Activated CD4-positive, alpha-beta T cell treated with anti-CD3 and anti-CD28 coated beads, Interleukin-2, amount 10 ng/mL, durations not matched to agents 7 days and 5 days (primary cell): ENCODE measurements at regions not wholly inside any gene's neighbourhood (a gene's known extent, or its start where the extent isn't known, plus 50 kb on each side); places are given as distances from the start of the nearest gene placed in this dataset.

Source experiments
- CTCF ChIA-PET: fragments of 350-600 bp; sonication (Branson Sonifier 250); formaldehyde crosslinking; loops from one replicate; lab custom pipeline; 2021; ENCODE audit warnings: antibody characterized with exemption; lab: Charles Lee
- POLR2A ChIA-PET: fragments of 350-600 bp; sonication (Branson Sonifier 250); formaldehyde crosslinking; loops from one replicate; lab custom pipeline; 2021; ENCODE audit warnings: antibody characterized with exemption; lab: Charles Lee
- DNase-seq: peaks from one replicate; pipeline ENCODE4 v3.0.0-alpha.2; 2020
- H3K27ac Mint-ChIP-seq: one replicate; pipeline ENCODE4 v1.8.0; 2021; ENCODE audit warnings: mild to moderate bottlenecking, moderate library complexity, mixed read lengths
- H3K27me3 Mint-ChIP-seq: one replicate; pipeline ENCODE4 v1.8.0; 2021; ENCODE audit warnings: mixed read lengths
- H3K36me3 Mint-ChIP-seq: one replicate; pipeline ENCODE4 v1.8.0; 2021; ENCODE audit warnings: low read depth, mixed read lengths
- H3K4me1 Mint-ChIP-seq: one replicate; pipeline ENCODE4 v1.8.0; 2021; ENCODE audit warnings: mixed read lengths
- H3K4me3 Mint-ChIP-seq: one replicate; pipeline ENCODE4 v1.8.0; 2021; ENCODE audit warnings: mild to moderate bottlenecking, moderate library complexity, mixed read lengths
- H3K9me3 Mint-ChIP-seq: one replicate; pipeline ENCODE4 v1.8.0; 2021; ENCODE audit warnings: mixed read lengths

- Mint-ChIP-seq H3K4me3 (no peak overlapping the region), H3K27me3 (peaks cover 4% of the 10 kb centered on the region), H3K27ac (no peak overlapping the region), H3K4me1 (peaks cover 2% of the 10 kb centered on the region), H3K36me3 (no peaks in the 10 kb centered on the region), H3K9me3 (no peaks in the 10 kb centered on the region)
- POLR2A ChIA-PET, result no interaction called here
- CTCF ChIA-PET, result no interaction called here
- no peak for DNase-seq
Measured at GRCh38 chr20:23229989-23230388, 120.6 kb upstream of the NXT1 start.

DNA sequence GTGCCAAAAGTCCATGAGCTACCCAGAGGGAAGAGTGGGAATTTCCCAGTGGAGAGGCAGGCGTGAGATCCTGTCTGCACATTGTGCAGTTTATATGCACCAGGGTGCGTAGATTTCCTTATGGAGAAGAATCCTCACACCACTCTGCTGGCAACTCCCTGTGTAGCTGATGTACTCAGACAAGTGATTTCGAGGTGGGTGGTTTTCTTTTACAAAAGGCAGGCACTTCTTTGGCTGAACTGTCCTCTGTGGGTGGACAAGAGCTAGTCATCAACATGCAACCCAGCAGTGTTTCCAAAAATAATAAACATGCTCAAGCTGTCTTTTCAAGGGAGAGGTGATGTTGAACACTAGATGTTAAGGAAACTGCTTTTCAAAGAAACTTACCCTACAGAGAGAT lies 121.7 kb upstream of the NXT1 start:
- no peaks in the 10 kb centered on the region for H3K9me3 Mint-ChIP-seq
- no peak for DNase-seq
- ChIA-PET CTCF (interaction anchor here (0.7 kb wide), 1 partner anchor 145 kb away, joined by 3 read pairs; no protein-coding TSS in a partner anchor), POLR2A (no interaction called here)
- no peak overlapping the region for H3K27ac Mint-ChIP-seq
- no peak overlapping the region for H3K4me3 Mint-ChIP-seq
- H3K4me1 Mint-ChIP-seq, result peaks cover 2% of the 10 kb centered on the region
- peaks cover 4% of the 10 kb centered on the region for H3K27me3 Mint-ChIP-seq
- no peaks in the 10 kb centered on the region for H3K36me3 Mint-ChIP-seq

GRCh38 chr20:23227976-23228375 lies 122.6 kb upstream of the NXT1 start:
- Mint-ChIP-seq H3K4me3 (no peak overlapping the region), H3K36me3 (no peaks in the 10 kb centered on the region), H3K27me3 (peaks cover 4% of the 10 kb centered on the region), H3K4me1 (peaks cover 2% of the 10 kb centered on the region), H3K9me3 (no peaks in the 10 kb centered on the region), H3K27ac (no peak overlapping the region)
- no peak for DNase-seq
- POLR2A ChIA-PET, result no interaction called here
- CTCF ChIA-PET, result no interaction called here

- Mint-ChIP-seq H3K4me3 (no peak overlapping the region), H3K4me1 (peaks cover 2% of the 10 kb centered on the region), H3K27ac (no peak overlapping the region), H3K27me3 (peaks cover 4% of the 10 kb centered on the region), H3K36me3 (no peaks in the 10 kb centered on the region), H3K9me3 (peaks cover under 1% of the 10 kb centered on the region)
- POLR2A ChIA-PET, result no interaction called here
- CTCF ChIA-PET, result no interaction called here
- no peak for DNase-seq
Measured at GRCh38 chr20:23227274-23227673, 123.3 kb upstream of the NXT1 start.

DNA sequence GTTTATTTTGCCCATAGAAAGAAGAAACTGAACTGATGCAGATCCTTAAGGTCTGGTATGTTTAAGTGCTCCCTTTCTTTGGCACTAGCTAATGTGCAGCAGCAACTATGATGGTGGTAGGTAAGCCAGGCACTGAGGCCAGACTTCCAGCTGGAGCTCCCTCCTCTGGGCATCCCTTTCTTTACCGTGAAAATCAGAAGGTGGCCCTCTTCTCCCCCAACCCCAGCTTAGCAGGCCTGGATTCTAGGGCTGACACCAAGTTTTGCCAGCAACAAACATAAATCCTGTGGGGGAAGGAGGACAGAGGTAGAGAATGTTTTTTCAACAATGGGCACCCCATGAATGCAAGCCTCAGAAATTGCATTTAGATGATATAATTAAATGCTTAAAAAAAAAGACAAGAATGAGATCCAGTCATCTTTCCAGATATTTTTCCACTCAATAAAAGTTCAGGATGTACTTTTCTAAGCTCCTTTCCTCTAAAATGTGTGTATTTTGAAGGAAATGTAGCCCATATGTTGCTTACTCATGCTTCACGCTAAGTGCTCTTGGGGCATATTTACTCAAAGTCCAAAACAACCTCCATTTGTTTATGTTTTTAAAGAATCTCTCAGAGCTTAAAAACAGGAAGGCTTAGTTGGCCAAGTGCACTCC lies 123.9 kb upstream of the NXT1 start:
- no peaks in the 10 kb centered on the region for H3K36me3 Mint-ChIP-seq
- no peak for DNase-seq
- H3K27me3 Mint-ChIP-seq, result peaks cover 4% of the 10 kb centered on the region
- no peak overlapping the region for H3K27ac Mint-ChIP-seq
- no peak overlapping the region for H3K4me3 Mint-ChIP-seq
- peaks cover 5% of the 10 kb centered on the region for H3K9me3 Mint-ChIP-seq
- ChIA-PET POLR2A (no interaction called here), CTCF (no interaction called here)
- H3K4me1 Mint-ChIP-seq, result peaks cover 2% of the 10 kb centered on the region

DNA sequence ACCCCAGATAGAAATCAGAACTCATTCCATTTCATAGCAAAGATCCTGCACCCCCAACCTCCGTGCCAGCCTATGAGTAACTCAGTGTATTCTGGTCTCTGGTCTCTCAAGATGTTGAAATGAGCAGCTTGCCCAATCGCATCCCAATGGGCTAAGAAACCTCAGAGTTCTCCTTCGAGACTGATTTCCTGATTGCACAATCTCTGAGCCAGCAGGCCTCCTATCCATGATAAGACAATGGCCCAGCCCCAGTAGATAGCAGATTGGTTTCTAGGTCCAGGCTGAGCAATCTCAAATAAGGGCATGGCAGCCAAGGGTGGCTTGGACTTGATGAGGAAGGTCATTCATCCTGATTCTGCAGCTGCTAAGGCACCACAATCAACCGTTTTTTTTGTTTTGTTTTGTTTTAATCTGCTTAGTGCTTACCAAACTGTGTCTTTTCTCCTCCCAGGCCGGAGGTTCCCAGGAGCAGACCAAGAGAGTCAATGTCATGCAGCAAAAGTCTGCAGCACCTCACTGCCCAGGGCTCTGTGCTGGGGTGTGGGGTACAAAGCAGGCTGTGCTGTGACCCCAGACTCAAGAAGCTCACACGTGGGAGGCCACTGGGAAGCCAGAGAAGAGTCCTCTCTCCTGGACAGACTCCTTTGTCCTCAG lies 125.1 kb upstream of the NXT1 start:
- H3K4me3 Mint-ChIP-seq, result no peak overlapping the region
- H3K27ac Mint-ChIP-seq, result no peak overlapping the region
- peaks cover 5% of the 10 kb centered on the region for H3K9me3 Mint-ChIP-seq
- no peaks in the 10 kb centered on the region for H3K36me3 Mint-ChIP-seq
- ChIA-PET CTCF (no interaction called here), POLR2A (no interaction called here)
- no peak for DNase-seq
- H3K27me3 Mint-ChIP-seq, result peaks cover 9% of the 10 kb centered on the region
- H3K4me1 Mint-ChIP-seq, result no peaks in the 10 kb centered on the region

- no peak for DNase-seq
- Mint-ChIP-seq H3K4me1 (no peaks in the 10 kb centered on the region), H3K9me3 (peaks cover 5% of the 10 kb centered on the region), H3K27ac (no peak overlapping the region), H3K27me3 (peaks cover 12% of the 10 kb centered on the region), H3K4me3 (no peak overlapping the region), H3K36me3 (no peaks in the 10 kb centered on the region)
- CTCF ChIA-PET, result no interaction called here
- POLR2A ChIA-PET, result no interaction called here
Measured at GRCh38 chr20:23224806-23225205, 125.8 kb upstream of the NXT1 start.

DNA sequence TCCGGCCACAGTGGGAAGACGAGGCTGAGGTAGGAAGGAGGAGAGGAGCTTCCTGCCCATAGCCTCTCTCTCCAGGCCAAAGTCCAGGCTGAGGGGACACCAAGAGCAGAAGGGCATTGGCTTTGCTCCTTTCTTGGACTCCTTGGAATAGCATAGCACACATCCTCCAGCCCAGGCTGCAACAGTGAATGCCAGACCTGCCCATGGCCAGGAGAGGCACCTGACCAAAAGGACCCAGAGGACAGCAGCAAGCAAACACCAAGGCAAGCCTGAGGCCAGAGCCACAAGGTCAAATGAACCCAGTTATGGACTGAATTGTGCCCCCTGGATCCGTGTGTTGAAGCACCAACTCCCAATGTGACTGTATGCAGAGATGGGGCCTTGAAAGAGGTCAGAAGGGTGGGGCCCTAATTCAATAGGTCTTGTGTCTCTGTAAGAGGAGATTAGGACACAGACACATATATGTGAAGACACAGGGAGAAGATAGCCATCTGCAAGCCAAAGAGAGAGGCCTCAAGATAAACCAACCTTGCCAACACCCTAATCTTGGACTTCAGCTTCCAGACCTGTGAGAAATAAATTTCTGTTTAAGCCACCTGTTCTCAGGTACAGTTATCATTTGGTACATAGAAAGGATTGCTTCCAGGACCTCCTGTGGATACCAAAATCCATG lies 126.5 kb upstream of the NXT1 start:
- Mint-ChIP-seq H3K27me3 (peaks cover 13% of the 10 kb centered on the region), H3K4me1 (no peaks in the 10 kb centered on the region), H3K4me3 (no peak overlapping the region), H3K9me3 (peaks cover 5% of the 10 kb centered on the region), H3K36me3 (no peaks in the 10 kb centered on the region), H3K27ac (no peak overlapping the region)
- DNase-seq, result no peak
- ChIA-PET CTCF (interaction anchor here (2.3 kb wide), 1 partner anchor 11 kb away, joined by 6 read pairs; no protein-coding TSS in a partner anchor), POLR2A (no interaction called here)

- Mint-ChIP-seq H3K36me3 (no peaks in the 10 kb centered on the region), H3K4me1 (no peaks in the 10 kb centered on the region), H3K4me3 (no peak overlapping the region), H3K9me3 (peaks cover 5% of the 10 kb centered on the region), H3K27ac (no peak overlapping the region), H3K27me3 (peaks cover 20% of the 10 kb centered on the region)
- ChIA-PET POLR2A (no interaction called here), CTCF (interaction anchor here (2.3 kb wide), 1 partner anchor 13 kb away, joined by 6 read pairs; no protein-coding TSS in a partner anchor)
- DNase-seq, result no peak
Measured at GRCh38 chr20:23222531-23223200, 127.9 kb upstream of the NXT1 start.

GRCh38 chr20:23217023-23217422 lies 130.9 kb upstream of the CD93 start:
- Mint-ChIP-seq H3K9me3 (peaks cover 2% of the 10 kb centered on the region), H3K4me3 (no peak overlapping the region), H3K36me3 (no peaks in the 10 kb centered on the region), H3K27ac (no peak overlapping the region), H3K27me3 (peaks cover 19% of the 10 kb centered on the region), H3K4me1 (no peaks in the 10 kb centered on the region)
- ChIA-PET POLR2A (no interaction called here), CTCF (no interaction called here)
- DNase-seq, result no peak

DNA sequence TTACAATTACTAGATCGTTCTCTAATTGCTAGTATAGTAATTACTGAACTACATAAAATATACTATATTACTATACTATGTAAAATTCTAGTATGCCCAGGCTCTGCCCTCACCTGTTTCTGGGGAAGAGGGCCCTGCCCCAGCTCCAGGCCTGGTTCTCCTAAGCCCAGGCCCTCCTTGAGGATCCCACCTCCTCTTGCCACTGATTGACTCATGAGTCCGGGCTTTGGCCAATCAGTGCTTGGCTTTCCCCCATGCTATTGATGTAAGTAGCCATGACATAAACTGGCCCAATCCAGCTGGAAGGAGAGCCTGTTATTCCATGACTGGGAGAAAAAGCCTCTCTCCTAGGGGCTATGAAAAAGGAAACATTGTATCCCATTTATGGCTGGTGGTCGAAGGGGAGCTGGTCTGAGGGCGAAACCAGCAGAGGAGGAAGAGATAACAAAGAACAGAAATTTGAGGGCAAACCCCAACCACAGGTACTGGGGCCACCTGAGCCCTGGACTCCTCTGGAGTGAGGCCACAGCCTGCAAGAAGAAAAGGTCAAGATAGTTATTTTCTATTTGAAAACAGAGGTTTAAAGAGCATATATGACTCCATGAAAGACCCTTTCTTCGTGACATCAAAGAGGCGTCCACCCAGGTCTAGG lies 129.3 kb upstream of the CD93 start:
- no peak for DNase-seq
- no peaks in the 10 kb centered on the region for H3K4me1 Mint-ChIP-seq
- ChIA-PET CTCF (no interaction called here), POLR2A (no interaction called here)
- peaks cover 18% of the 10 kb centered on the region for H3K27me3 Mint-ChIP-seq
- no peak overlapping the region for H3K4me3 Mint-ChIP-seq
- no peak overlapping the region for H3K27ac Mint-ChIP-seq
- no peaks in the 10 kb centered on the region for H3K36me3 Mint-ChIP-seq
- no peaks in the 10 kb centered on the region for H3K9me3 Mint-ChIP-seq

GRCh38 chr20:23214903-23215302 lies 128.8 kb upstream of the CD93 start:
- Mint-ChIP-seq H3K9me3 (no peaks in the 10 kb centered on the region), H3K4me1 (no peaks in the 10 kb centered on the region), H3K4me3 (no peak overlapping the region), H3K36me3 (no peaks in the 10 kb centered on the region), H3K27me3 (peaks cover 15% of the 10 kb centered on the region), H3K27ac (no peak overlapping the region)
- no peak for DNase-seq
- ChIA-PET POLR2A (no interaction called here), CTCF (no interaction called here)
